Stimulated activated CD8-positive, alpha-beta memory T cell treated with anti-CD3 and anti-CD28 coated beads, Interleukin-15, amount 100 ng/mL, for 24 hours (primary cell): ENCODE measurements at regions not wholly inside any gene's neighbourhood (a gene's known extent, or its start where the extent isn't known, plus 50 kb on each side); places are given as distances from the start of the nearest gene placed in this dataset.

Experiments used
- DNase-seq: peaks from one replicate; pipeline ENCODE4 v3.0.0-alpha.2; 2020; ENCODE audit warnings: low read depth

DNA sequence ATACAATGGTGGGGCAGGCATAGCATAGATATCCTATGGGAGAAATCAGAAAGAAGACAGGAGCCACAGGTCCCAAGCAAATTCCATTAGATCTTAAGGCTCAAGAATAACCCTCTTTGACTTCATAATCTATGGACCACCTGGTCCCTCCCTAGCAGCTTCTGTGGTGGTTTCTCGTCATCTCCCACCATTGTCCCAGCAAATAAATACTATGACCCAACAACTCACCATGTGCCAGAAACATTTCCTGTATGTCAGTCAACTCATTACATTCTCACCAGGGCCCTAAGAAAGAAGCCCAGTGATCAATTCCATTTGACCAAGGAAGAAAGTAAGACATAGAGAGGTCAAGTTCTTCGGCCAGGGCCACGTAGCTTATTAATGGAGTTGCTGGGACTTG lies 646.2 kb downstream of the VRK1 start:
- DNase-seq: no peak

DNA sequence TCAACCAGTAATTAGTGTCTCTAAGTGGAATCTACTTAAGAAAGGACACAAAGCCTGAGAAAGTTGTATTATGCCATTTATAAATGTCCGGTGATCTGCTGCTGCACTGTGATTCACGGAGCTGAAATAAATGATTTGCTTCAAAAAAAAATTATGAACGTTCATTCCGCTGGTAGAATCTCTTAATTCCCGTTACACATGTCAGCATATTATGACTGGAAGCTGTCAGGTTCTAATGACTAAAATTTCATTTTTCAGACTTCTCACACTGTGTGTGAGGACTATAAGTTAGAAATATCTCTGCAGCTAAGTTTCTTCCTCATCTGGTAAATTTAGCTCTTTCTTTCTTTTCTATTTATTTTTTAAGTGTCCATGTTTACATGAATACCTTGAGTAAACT lies 647.1 kb downstream of the VRK1 start:
- no peak for DNase-seq

GRCh38 chr14:97445367-97445766 lies 648.2 kb downstream of the VRK1 start:
- DNase-seq: no peak

GRCh38 chr14:97446087-97446486 lies 648.9 kb downstream of the VRK1 start:
- no peak for DNase-seq

DNA sequence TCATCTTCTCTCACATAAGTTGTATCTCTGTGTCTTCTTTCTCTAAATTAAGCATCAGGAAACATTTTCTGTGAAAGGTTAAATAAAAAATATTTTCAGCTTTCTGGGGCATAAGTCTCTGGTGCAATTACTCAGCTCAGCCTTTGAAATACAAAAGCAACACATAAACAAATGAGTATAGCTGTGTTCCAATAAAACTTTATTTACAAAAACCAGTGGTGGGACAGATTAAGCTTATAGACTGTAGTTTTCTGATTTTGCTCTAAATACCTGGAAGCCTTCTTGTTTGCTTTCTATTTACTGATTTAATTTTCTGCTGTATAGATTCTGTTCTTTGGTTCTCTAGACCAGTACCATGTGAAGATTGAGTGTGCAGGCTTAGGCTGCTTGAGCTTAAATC lies 655.1 kb downstream of the VRK1 start:
- no peak for DNase-seq

- DNase-seq: no peak
These were observed 656.8 kb downstream of the VRK1 start for GRCh38 chr14:97453991-97454390.

- DNase-seq: no peak
These were observed 659.3 kb downstream of the VRK1 start for GRCh38 chr14:97456462-97456861.

- DNase-seq: no peak
These were observed 659.8 kb downstream of the VRK1 start for GRCh38 chr14:97456958-97457357.

- no peak for DNase-seq
These were observed 660.4 kb downstream of the VRK1 start for GRCh38 chr14:97457575-97458085.

DNA sequence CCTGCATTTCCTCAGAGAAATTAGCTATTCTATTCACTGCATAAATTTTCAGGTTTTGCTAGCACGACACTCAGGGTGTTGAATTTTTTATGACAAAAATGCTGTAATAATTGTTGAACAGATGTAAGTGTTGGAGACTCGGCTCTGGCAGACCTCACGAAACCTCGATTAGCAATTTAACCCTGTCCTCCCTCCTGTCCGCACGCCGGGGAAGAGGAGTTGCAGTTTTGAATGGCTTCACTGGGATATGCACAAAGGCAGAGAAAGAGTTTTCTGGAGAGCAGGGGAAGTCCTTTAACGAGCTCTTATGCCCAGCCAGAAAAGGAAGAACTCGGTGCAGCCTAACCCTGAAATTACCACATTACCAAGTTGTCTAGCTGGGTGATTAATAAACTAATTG lies 661.1 kb downstream of the VRK1 start:
- no peak for DNase-seq

- peak; percentile 41 for DNase-seq
These were observed 661.7 kb downstream of the VRK1 start for GRCh38 chr14:97458661-97459579.

DNA sequence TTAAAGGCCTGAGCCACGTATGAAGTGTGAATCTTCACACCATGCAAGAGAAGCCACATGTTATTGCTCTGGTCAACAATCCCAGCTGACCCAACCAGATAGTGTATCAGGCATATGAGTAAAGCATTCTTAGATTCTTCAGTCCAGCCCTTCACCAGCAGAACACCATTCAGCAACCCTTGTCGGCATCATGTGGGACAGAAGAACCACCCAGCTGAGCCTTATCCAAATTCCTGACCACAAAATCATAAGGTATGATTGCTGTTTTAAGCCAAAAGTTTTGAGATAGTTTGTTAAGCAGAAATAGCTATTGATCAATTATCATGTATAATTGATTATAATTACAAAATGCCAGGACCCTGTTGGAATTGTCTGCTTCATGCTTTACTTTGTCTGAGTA lies 664.9 kb downstream of the VRK1 start:
- DNase-seq: no peak

GRCh38 chr14:97468220-97468619 lies 671.0 kb downstream of the VRK1 start:
- no peak for DNase-seq

DNA sequence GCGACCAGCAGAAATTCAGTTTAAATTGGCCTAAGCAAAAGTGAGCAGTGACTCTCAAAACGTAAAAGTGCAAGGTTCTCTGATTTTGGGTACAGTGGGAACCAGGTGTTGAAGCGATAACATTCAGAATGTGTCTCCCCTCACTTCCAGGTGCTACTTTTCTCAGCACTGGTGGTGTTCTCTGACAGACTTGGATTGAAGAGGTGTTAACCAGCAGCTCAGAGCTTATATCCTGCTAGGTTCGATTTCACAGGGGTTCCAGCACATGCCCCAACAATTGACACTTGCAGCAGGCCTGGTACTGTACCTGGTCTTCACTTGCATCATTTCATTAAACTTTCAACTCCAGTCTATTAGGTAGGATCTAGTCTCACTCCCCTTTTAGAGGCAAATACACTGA lies 680.2 kb downstream of the VRK1 start:
- no peak for DNase-seq

DNA sequence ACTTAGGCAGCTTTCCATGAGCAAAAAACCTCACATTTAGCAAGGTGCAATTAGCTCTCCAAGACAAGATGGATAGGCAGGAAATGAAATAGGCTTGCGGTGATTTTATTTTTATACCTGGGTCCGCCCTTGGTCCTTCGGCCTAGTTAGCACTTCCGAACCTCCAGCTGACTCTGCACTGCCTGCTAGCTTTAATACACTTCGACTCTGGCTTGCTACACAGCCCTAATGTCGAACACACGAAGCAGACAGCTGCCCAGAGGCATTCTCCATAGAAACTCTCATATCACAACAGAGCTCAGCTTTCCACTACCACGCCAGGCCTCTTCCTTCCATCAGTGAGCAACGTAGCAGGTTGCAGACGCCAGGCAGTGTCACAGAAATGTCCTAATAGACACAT lies 688.0 kb downstream of the VRK1 start:
- DNase-seq: no peak

DNA sequence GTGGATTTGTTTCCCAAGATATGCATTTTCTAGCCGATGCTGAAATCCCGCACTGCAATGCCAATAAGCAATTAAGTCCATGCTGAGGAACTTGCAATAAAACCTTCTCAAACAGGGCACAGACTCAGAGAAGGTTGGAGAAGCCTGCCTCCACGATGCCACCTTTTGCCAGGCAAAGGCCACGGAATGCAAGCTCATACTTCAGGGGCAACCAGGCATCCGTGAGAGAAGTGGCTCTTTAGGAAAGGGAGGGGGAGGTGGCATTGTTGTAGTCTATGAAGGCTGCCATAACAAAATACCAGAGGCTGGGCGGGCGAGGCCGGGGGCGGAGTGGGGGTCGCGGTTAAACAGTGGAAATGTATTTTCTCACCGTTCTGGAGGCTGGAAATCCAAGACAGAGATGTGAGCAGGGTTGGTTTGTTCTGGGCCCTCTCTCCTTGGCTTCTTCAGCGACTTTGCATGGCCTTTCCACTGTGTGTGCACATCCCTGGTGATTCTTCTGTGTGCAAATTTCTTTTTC lies 689.5 kb downstream of the VRK1 start:
- DNase-seq: no peak

- no peak for DNase-seq
These were observed 692.6 kb downstream of the VRK1 start for GRCh38 chr14:97489750-97490149.

GRCh38 chr14:97490521-97491070 lies 693.4 kb downstream of the VRK1 start:
- no peak for DNase-seq

DNA sequence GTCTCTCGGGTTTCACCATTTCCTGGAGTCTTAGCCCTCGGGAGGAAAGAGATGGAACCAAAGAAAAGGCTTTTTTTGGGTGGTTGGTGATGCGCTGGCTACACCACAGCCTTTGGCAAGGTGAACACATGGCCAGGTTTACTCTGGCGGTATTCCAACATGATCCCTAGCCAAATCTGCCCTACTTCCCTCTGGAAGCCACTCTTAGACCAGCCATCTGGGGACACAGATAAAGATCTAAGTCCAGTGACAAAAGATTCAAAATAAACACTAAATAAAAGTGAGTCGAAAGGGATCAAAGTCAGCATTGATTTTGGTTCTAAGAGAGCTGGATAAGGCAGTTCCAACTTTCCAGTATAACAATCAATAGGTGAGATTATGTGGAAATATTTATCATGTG lies 694.5 kb downstream of the VRK1 start:
- no peak for DNase-seq

GRCh38 chr14:97499790-97500481 lies 702.8 kb downstream of the VRK1 start:
- DNase-seq: no peak

DNA sequence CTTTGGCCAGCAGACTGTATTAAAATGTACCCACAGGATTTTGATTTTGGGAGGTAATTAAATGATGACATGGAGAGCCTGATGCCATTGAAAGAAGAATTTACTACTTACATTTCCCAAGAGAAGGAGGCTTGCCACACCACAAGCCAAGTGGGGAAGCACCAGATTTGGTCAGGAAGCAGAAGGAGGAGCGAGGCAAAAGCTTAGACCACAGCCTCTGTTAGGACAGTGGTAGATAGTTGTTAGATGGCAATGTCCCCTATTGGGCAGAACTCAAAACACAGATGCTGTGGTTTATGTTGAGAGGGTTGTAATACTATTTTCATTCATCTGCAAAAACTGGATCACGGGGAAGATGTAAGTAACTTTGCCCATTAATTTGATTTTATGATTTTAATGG lies 709.4 kb downstream of the VRK1 start:
- DNase-seq: no peak

- no peak for DNase-seq
These were observed 716.7 kb downstream of the VRK1 start for GRCh38 chr14:97513891-97514290.
